ENCODE measurements at regions not wholly inside any gene's neighbourhood (a gene's known extent, or its start where the extent isn't known, plus 50 kb on each side); places are given as distances from the start of the nearest gene placed in this dataset.

- ChIA-PET CTCF (no interaction called here), POLR2A (no interaction called here)
- no peak overlapping the region for H3K4me3 ChIP-seq (ENCODE audit: low read depth, low read length)
- H3K36me3 ChIP-seq (ENCODE audit: control insufficient read depth, insufficient read depth, low read length), result no peaks in the 10 kb centered on the region
- no peaks in the 10 kb centered on the region for H3K27me3 ChIP-seq (replicated peaks; ENCODE audit: control insufficient read depth, insufficient read depth, low read length)
- no peak for DNase-seq
- H3K4me1 ChIP-seq, result no peaks in the 10 kb centered on the region
- intact Hi-C loops (cut with micrococcal nuclease; ENCODE audit: unreplicated experiment), result no loop called here
- BruUV-seq (replicated peaks), result no TSS peak
- H3K4me3 Mint-ChIP-seq (ENCODE audit: unreplicated experiment), result no peak overlapping the region
- no peak overlapping the region for H3K27ac Mint-ChIP-seq (ENCODE audit: unreplicated experiment)
- H3K9me3 ChIP-seq, result no peaks in the 10 kb centered on the region
- TF ChIP-seq CTCF (IDR thresholded peaks at IDR 0.05; ENCODE audit: insufficient read depth in 1 of 2, low read depth in 1 of 2, low read length in 1 of 2, severe bottlenecking in 1 of 2, unreplicated experiment in 1 of 2), result no peak
- no peaks in the 10 kb centered on the region for H3K27me3 Mint-ChIP-seq (ENCODE audit: insufficient read depth, unreplicated experiment)
- H3K36me3 Mint-ChIP-seq (ENCODE audit: insufficient read depth, unreplicated experiment), result no peaks in the 10 kb centered on the region
- H3K9me3 Mint-ChIP-seq (ENCODE audit: unreplicated experiment), result no peaks in the 10 kb centered on the region
- H3K4me1 Mint-ChIP-seq (ENCODE audit: low read depth, unreplicated experiment), result no peaks in the 10 kb centered on the region
Measured at GRCh38 chr6:21491955-21492354, 101.6 kb upstream of the SOX4 start.

GRCh38 chr6:21494505-21494904 lies 99.0 kb upstream of the SOX4 start:
- Mint-ChIP-seq H3K36me3 (ENCODE audit: insufficient read depth, unreplicated experiment) (no peaks in the 10 kb centered on the region), H3K9me3 (ENCODE audit: unreplicated experiment) (no peaks in the 10 kb centered on the region), H3K27me3 (ENCODE audit: insufficient read depth, unreplicated experiment) (no peaks in the 10 kb centered on the region), H3K27ac (ENCODE audit: unreplicated experiment) (no peak overlapping the region), H3K4me1 (ENCODE audit: low read depth, unreplicated experiment) (no peaks in the 10 kb centered on the region), H3K4me3 (ENCODE audit: unreplicated experiment) (no peak overlapping the region)
- H3K4me3 ChIP-seq (ENCODE audit: low read depth, low read length), result no peak overlapping the region
- no peak for TF ChIP-seq CTCF (IDR thresholded peaks at IDR 0.05; ENCODE audit: insufficient read depth in 1 of 2, low read depth in 1 of 2, low read length in 1 of 2, severe bottlenecking in 1 of 2, unreplicated experiment in 1 of 2)
- DNase-seq, result no peak
- H3K27me3 ChIP-seq (replicated peaks; ENCODE audit: control insufficient read depth, insufficient read depth, low read length), result no peaks in the 10 kb centered on the region
- H3K4me1 ChIP-seq, result no peaks in the 10 kb centered on the region
- BruUV-seq (replicated peaks), result no TSS peak
- no peaks in the 10 kb centered on the region for H3K9me3 ChIP-seq
- no peaks in the 10 kb centered on the region for H3K36me3 ChIP-seq (ENCODE audit: control insufficient read depth, insufficient read depth, low read length)
- ChIA-PET POLR2A (no interaction called here), CTCF (no interaction called here)
- intact Hi-C loops (cut with micrococcal nuclease; ENCODE audit: unreplicated experiment), result no loop called here

- TF ChIP-seq CTCF (IDR thresholded peaks at IDR 0.05; ENCODE audit: insufficient read depth in 1 of 2, low read depth in 1 of 2, low read length in 1 of 2, severe bottlenecking in 1 of 2, unreplicated experiment in 1 of 2), result no peak
- no peak overlapping the region for H3K27ac Mint-ChIP-seq (ENCODE audit: unreplicated experiment)
- H3K4me3 Mint-ChIP-seq (ENCODE audit: unreplicated experiment), result no peak overlapping the region
- Histone ChIP-seq H3K4me3 (ENCODE audit: low read depth, low read length) (no peak overlapping the region), H3K36me3 (ENCODE audit: control insufficient read depth, insufficient read depth, low read length) (no peaks in the 10 kb centered on the region), H3K9me3 (no peaks in the 10 kb centered on the region), H3K27me3 (replicated peaks; ENCODE audit: control insufficient read depth, insufficient read depth, low read length) (no peaks in the 10 kb centered on the region), H3K4me1 (0 out of 2 replicates have a peak, but pooled peaks cover 3% of the 10 kb centered on the region)
- CTCF ChIA-PET, result no interaction called here
- no peaks in the 10 kb centered on the region for H3K36me3 Mint-ChIP-seq (ENCODE audit: insufficient read depth, unreplicated experiment)
- peaks cover 8% of the 10 kb centered on the region for H3K4me1 Mint-ChIP-seq (ENCODE audit: low read depth, unreplicated experiment)
- no peaks in the 10 kb centered on the region for H3K27me3 Mint-ChIP-seq (ENCODE audit: insufficient read depth, unreplicated experiment)
- intact Hi-C loops (cut with micrococcal nuclease; ENCODE audit: unreplicated experiment), result no loop called here
- POLR2A ChIA-PET, result no interaction called here
- BruUV-seq (replicated peaks), result no TSS peak
- no peaks in the 10 kb centered on the region for H3K9me3 Mint-ChIP-seq (ENCODE audit: unreplicated experiment)
- no peak for DNase-seq
Measured at GRCh38 chr6:21496196-21496595, 97.4 kb upstream of the SOX4 start.
